ENCODE measurements at regions not wholly inside any gene's neighbourhood (a gene's known extent, or its start where the extent isn't known, plus 50 kb on each side); places are given as distances from the start of the nearest gene placed in this dataset.

GRCh38 chr3:159629329-159630084 is 359.1 kb upstream of the IL12A start:
- no peak for TF ChIP-seq CTCF (IDR thresholded peaks at IDR 0.05; ENCODE audit: low read depth, low read length)
- no peak overlapping the region for H3K4me3 ChIP-seq (ENCODE audit: low read depth, low read length)
- no peak for DNase-seq (ENCODE audit: low read depth, low spot score)
- in situ Hi-C loops (cut with HindIII; ENCODE audit: low sequenced_read_pairs) = no loop called here

- no peak overlapping the region for H3K4me3 ChIP-seq (ENCODE audit: low read depth, low read length)
- no peak for TF ChIP-seq CTCF (IDR thresholded peaks at IDR 0.05; ENCODE audit: low read depth, low read length)
- in situ Hi-C loops (cut with HindIII; ENCODE audit: low sequenced_read_pairs) = no loop called here
- no peak for DNase-seq (ENCODE audit: low read depth, low spot score)
Observed at GRCh38 chr3:159631226-159631625, 357.4 kb upstream of the IL12A start.

- no peak overlapping the region for H3K4me3 ChIP-seq (ENCODE audit: low read depth, low read length)
- no peak for TF ChIP-seq CTCF (IDR thresholded peaks at IDR 0.05; ENCODE audit: low read depth, low read length)
- DNase-seq (ENCODE audit: low read depth, low spot score) = no peak
- in situ Hi-C loops (cut with HindIII; ENCODE audit: low sequenced_read_pairs) = no loop called here
Observed at GRCh38 chr3:159632128-159632527, 356.5 kb upstream of the IL12A start.

- no peak for TF ChIP-seq CTCF (IDR thresholded peaks at IDR 0.05; ENCODE audit: low read depth, low read length)
- H3K4me3 ChIP-seq (ENCODE audit: low read depth, low read length) = no peak overlapping the region
- no peak for DNase-seq (ENCODE audit: low read depth, low spot score)
- in situ Hi-C loops (cut with HindIII; ENCODE audit: low sequenced_read_pairs) = no loop called here
Observed at GRCh38 chr3:159632851-159633250, 355.8 kb upstream of the IL12A start.

GRCh38 chr3:159634483-159634882 is 354.2 kb upstream of the IL12A start:
- no peak for TF ChIP-seq CTCF (IDR thresholded peaks at IDR 0.05; ENCODE audit: low read depth, low read length)
- in situ Hi-C loops (cut with HindIII; ENCODE audit: low sequenced_read_pairs) = no loop called here
- DNase-seq (ENCODE audit: low read depth, low spot score) = peak; percentile 83

GRCh38 chr3:159635047-159635641 is 353.5 kb upstream of the IL12A start:
- in situ Hi-C loops (cut with HindIII; ENCODE audit: low sequenced_read_pairs) = no loop called here
- DNase-seq (ENCODE audit: low read depth, low spot score) = peak; percentile 54
- TF ChIP-seq CTCF (IDR thresholded peaks at IDR 0.05; ENCODE audit: low read depth, low read length) = no peak
- H3K4me3 ChIP-seq (ENCODE audit: low read depth, low read length) = no peak overlapping the region

More at GRCh38 chr3:159634483-159634882, 354.2 kb upstream of the IL12A start:
- H3K4me3 ChIP-seq (ENCODE audit: low read depth, low read length) = no peak overlapping the region
